ENCODE measurements at regions not wholly inside any gene's neighbourhood (a gene's known extent, or its start where the extent isn't known, plus 50 kb on each side); places are given as distances from the start of the nearest gene placed in this dataset.

GRCh38 chr16:55261301-55261700, 62.7 kb upstream of the IRX6 start:
- intact Hi-C loops (cut with micrococcal nuclease) = no loop called here
- no peak for DNase-seq
- H3K4me3 Mint-ChIP-seq = no peak overlapping the region
- H3K27me3 Mint-ChIP-seq (ENCODE audit: low read depth in 2 of 2) = no peaks in the 10 kb centered on the region
- no peak overlapping the region for H3K27ac Mint-ChIP-seq
- H3K4me1 Mint-ChIP-seq = no peaks in the 10 kb centered on the region
- H3K36me3 ChIP-seq (ENCODE audit: control insufficient read depth, insufficient read depth, low read length) = no peaks in the 10 kb centered on the region
- no peak overlapping the region for H3K4me3 ChIP-seq (ENCODE audit: low read length)
- no peak for TF ChIP-seq CTCF (IDR thresholded peaks at IDR 0.05)
- 72% methylated on average over 3 of the region's 3 CpGs for WGBS (ENCODE audit: insufficient coverage)
- no peaks in the 10 kb centered on the region for H3K9me3 ChIP-seq (ENCODE audit: control insufficient read depth, insufficient read depth, low read length)
- H3K36me3 Mint-ChIP-seq = no peaks in the 10 kb centered on the region
- H3K4me1 ChIP-seq (ENCODE audit: control insufficient read depth, insufficient read depth, low read length) = no peaks in the 10 kb centered on the region
- H3K9me3 Mint-ChIP-seq = peaks cover 3 to 4% of the 10 kb centered on the region in 2 donors
- no peak overlapping the region for H3K27ac ChIP-seq (ENCODE audit: low read length)
- no peak for ATAC-seq
- H3K27me3 ChIP-seq (ENCODE audit: control insufficient read depth, insufficient read depth, low read length) = no peaks in the 10 kb centered on the region

- Histone ChIP-seq H3K4me3 (ENCODE audit: low read length) (no peak overlapping the region), H3K36me3 (ENCODE audit: control insufficient read depth, insufficient read depth, low read length) (no peaks in the 10 kb centered on the region), H3K27me3 (ENCODE audit: control insufficient read depth, insufficient read depth, low read length) (no peaks in the 10 kb centered on the region), H3K27ac (ENCODE audit: low read length) (no peak overlapping the region), H3K4me1 (ENCODE audit: control insufficient read depth, insufficient read depth, low read length) (no peaks in the 10 kb centered on the region), H3K9me3 (ENCODE audit: control insufficient read depth, insufficient read depth, low read length) (no peaks in the 10 kb centered on the region)
- no peak overlapping the region for H3K4me3 Mint-ChIP-seq
- H3K9me3 Mint-ChIP-seq = peaks cover 3 to 4% of the 10 kb centered on the region in 2 donors
- WGBS (ENCODE audit: insufficient coverage) = 76% methylated on average over 10 of the region's 10 CpGs
- ATAC-seq (no peak), DNase-seq (no peak)
- no peaks in the 10 kb centered on the region for H3K36me3 Mint-ChIP-seq
- H3K27ac Mint-ChIP-seq = no peak overlapping the region
- TF ChIP-seq CTCF (IDR thresholded peaks at IDR 0.05) = no peak
- no peaks in the 10 kb centered on the region for H3K4me1 Mint-ChIP-seq
- no peaks in the 10 kb centered on the region for H3K27me3 Mint-ChIP-seq (ENCODE audit: low read depth in 2 of 2)
- intact Hi-C loops (cut with micrococcal nuclease) = no loop called here
Observed at GRCh38 chr16:55263271-55264250, 60.4 kb upstream of the IRX6 start.

GRCh38 chr16:55264949-55265348, 59.1 kb upstream of the IRX6 start:
- ATAC-seq (no peak), DNase-seq (no peak)
- H3K27ac Mint-ChIP-seq = no peak overlapping the region
- TF ChIP-seq CTCF (IDR thresholded peaks at IDR 0.05) = no peak
- H3K27ac ChIP-seq (ENCODE audit: low read length) = no peak overlapping the region
- WGBS (ENCODE audit: insufficient coverage) = 84% methylated on average over 7 of the region's 7 CpGs
- no peak overlapping the region for H3K4me3 ChIP-seq (ENCODE audit: low read length)
- H3K27me3 Mint-ChIP-seq (ENCODE audit: low read depth in 2 of 2) = no peaks in the 10 kb centered on the region
- H3K27me3 ChIP-seq (ENCODE audit: control insufficient read depth, insufficient read depth, low read length) = no peaks in the 10 kb centered on the region
- intact Hi-C loops (cut with micrococcal nuclease) = no loop called here
- no peaks in the 10 kb centered on the region for H3K4me1 Mint-ChIP-seq
- no peak overlapping the region for H3K4me3 Mint-ChIP-seq
- H3K36me3 Mint-ChIP-seq = no peaks in the 10 kb centered on the region
- H3K4me1 ChIP-seq (ENCODE audit: control insufficient read depth, insufficient read depth, low read length) = no peaks in the 10 kb centered on the region
- no peaks in the 10 kb centered on the region for H3K36me3 ChIP-seq (ENCODE audit: control insufficient read depth, insufficient read depth, low read length)
- H3K9me3 Mint-ChIP-seq = peaks cover 5 to 9% of the 10 kb centered on the region in 2 donors
- H3K9me3 ChIP-seq (ENCODE audit: control insufficient read depth, insufficient read depth, low read length) = no peaks in the 10 kb centered on the region
